DND-41 (cell line): ENCODE measurements at regions not wholly inside any gene's neighbourhood (a gene's known extent, or its start where the extent isn't known, plus 50 kb on each side); places are given as distances from the start of the nearest gene placed in this dataset.

Source experiments
- ATAC-seq: fragments of 200-7000 bp; cut with Tn5 transposase; 3 replicates; pipeline ENCODE4 v1.9.1; 2021; ENCODE audit warnings: low read depth; ENCODE audit not compliant: insufficient read depth
- DNase-seq: peaks from one replicate; pipeline ENCODE4 v3.0.0-alpha.2; 2020
- H2AFZ ChIP-seq: 2 replicates; pipeline ENCODE4 v1.6.0; 2012; ENCODE audit warnings: low read depth, low read length
- H3K27ac ChIP-seq: 2 replicates; pipeline ENCODE4 v1.5.1; 2012; ENCODE audit warnings: low read length, inconsistent platforms
- H3K27me3 ChIP-seq: fragments of 200-600 bp; sonication (generic); 2 replicates; pipeline ENCODE4 v1.6.0; 2012; ENCODE audit warnings: low read length, mild to moderate bottlenecking, inconsistent platforms; ENCODE audit not compliant: insufficient read depth, poor library complexity
- H3K36me3 ChIP-seq: 2 replicates; pipeline ENCODE4 v1.5.1; 2012; ENCODE audit warnings: low read length, inconsistent platforms; ENCODE audit not compliant: insufficient read depth
- H3K4me1 ChIP-seq: 2 replicates; pipeline ENCODE4 v1.5.1; 2012; ENCODE audit warnings: mild to moderate bottlenecking, low read length; ENCODE audit not compliant: insufficient read depth
- H3K4me2 ChIP-seq: 2 replicates; pipeline ENCODE4 v1.6.0; 2012; ENCODE audit warnings: mild to moderate bottlenecking, moderate library complexity, low read length, inconsistent platforms; ENCODE audit not compliant: insufficient read depth
- H3K4me3 ChIP-seq, 2 experiments: fragments of 200-600 bp in 1 of 2; shearing (Covaris generic) in 1 of 2; 2 replicates each; pipeline ENCODE4 v1.5.1; 2012 to 2016; ENCODE audit warnings: inconsistent platforms in 2 of 2, low read length in 2 of 2, mild to moderate bottlenecking in 2 of 2, low read depth in 1 of 2, moderate library complexity in 1 of 2
- H3K79me2 ChIP-seq: 2 replicates; pipeline ENCODE4 v1.6.0; 2012; ENCODE audit warnings: low read length, inconsistent platforms; ENCODE audit not compliant: insufficient read depth
- H3K9ac ChIP-seq: 2 replicates; pipeline ENCODE4 v1.6.0; 2012; ENCODE audit warnings: low read depth, mild to moderate bottlenecking, inconsistent platforms, low read length, moderate library complexity
- H3K9me3 ChIP-seq: 2 replicates; pipeline ENCODE4 v1.5.1; 2012; ENCODE audit warnings: low read length, moderate library complexity, mild to moderate bottlenecking, inconsistent platforms; ENCODE audit not compliant: insufficient read depth, severe bottlenecking
- H4K20me1 ChIP-seq: 2 replicates; pipeline ENCODE4 v1.6.0; 2012; ENCODE audit warnings: low read length; ENCODE audit not compliant: insufficient read depth
- EZH2 ChIP-seq: IDR thresholded peaks from 3 replicates; pipeline ENCODE4 v1.6.1; 2012; ENCODE audit warnings: borderline replicate concordance, low read depth, mild to moderate bottlenecking, moderate library complexity, low read length, inconsistent platforms; ENCODE audit not compliant: severe bottlenecking
- TF ChIP-seq, protein P1 (sequence below): IDR thresholded peaks from 2 replicates; pipeline ENCODE4 v1.5.1; 2012; ENCODE audit warnings: borderline replicate concordance, low read length, moderate library complexity, mild to moderate bottlenecking; ENCODE audit not compliant: poor library complexity, severe bottlenecking; ENCODE audit errors: extremely low read depth

- no peak overlapping the region for H3K9ac ChIP-seq
- no peak overlapping the region for H3K27ac ChIP-seq
- H3K4me1 ChIP-seq, result no peaks in the 10 kb centered on the region
- DNase-seq (no peak), ATAC-seq (no peak)
- TF ChIP-seq EZH2, result no peak
- TF ChIP-seq, protein P1, sequence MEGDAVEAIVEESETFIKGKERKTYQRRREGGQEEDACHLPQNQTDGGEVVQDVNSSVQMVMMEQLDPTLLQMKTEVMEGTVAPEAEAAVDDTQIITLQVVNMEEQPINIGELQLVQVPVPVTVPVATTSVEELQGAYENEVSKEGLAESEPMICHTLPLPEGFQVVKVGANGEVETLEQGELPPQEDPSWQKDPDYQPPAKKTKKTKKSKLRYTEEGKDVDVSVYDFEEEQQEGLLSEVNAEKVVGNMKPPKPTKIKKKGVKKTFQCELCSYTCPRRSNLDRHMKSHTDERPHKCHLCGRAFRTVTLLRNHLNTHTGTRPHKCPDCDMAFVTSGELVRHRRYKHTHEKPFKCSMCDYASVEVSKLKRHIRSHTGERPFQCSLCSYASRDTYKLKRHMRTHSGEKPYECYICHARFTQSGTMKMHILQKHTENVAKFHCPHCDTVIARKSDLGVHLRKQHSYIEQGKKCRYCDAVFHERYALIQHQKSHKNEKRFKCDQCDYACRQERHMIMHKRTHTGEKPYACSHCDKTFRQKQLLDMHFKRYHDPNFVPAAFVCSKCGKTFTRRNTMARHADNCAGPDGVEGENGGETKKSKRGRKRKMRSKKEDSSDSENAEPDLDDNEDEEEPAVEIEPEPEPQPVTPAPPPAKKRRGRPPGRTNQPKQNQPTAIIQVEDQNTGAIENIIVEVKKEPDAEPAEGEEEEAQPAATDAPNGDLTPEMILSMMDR, result no peak
- no peak overlapping the region for H3K4me3 ChIP-seq
- no peak overlapping the region for H3K4me2 ChIP-seq
- no peak overlapping the region for H2AFZ ChIP-seq
- no peaks in the 10 kb centered on the region for H3K27me3 ChIP-seq
- H3K9me3 ChIP-seq, result no peaks in the 10 kb centered on the region
- H3K79me2 ChIP-seq, result no peaks in the 10 kb centered on the region
- no peaks in the 10 kb centered on the region; the same call in 1 of the 2 replicates for H4K20me1 ChIP-seq
- H3K36me3 ChIP-seq, result no peaks in the 10 kb centered on the region
Observed at GRCh38 chr15:77819048-77819850, 186.5 kb upstream of the LINGO1 start.

GRCh38 chr15:77818484-77819047 lies 185.9 kb upstream of the LINGO1 start:
- DNase-seq, result no peak
- Histone ChIP-seq H3K27ac (no peak overlapping the region), H4K20me1 (no peaks in the 10 kb centered on the region; the same call in 1 of the 2 replicates), H3K4me3 (no peak overlapping the region), H3K4me1 (no peaks in the 10 kb centered on the region), H3K27me3 (no peaks in the 10 kb centered on the region), H3K79me2 (no peaks in the 10 kb centered on the region), H3K9me3 (no peaks in the 10 kb centered on the region), H3K9ac (no peak overlapping the region), H3K4me2 (no peak overlapping the region), H2AFZ (no peak overlapping the region), H3K36me3 (no peaks in the 10 kb centered on the region)
- ATAC-seq, result no peak
- TF ChIP-seq EZH2, result no peak
- TF ChIP-seq, protein P1, result no peak

GRCh38 chr15:77817434-77817833 lies 184.7 kb upstream of the LINGO1 start:
- DNase-seq (no peak), ATAC-seq (no peak)
- Histone ChIP-seq H3K9me3 (no peaks in the 10 kb centered on the region), H3K9ac (no peak overlapping the region), H3K79me2 (no peaks in the 10 kb centered on the region), H3K36me3 (no peaks in the 10 kb centered on the region), H2AFZ (no peak overlapping the region), H3K27ac (no peak overlapping the region), H3K4me2 (no peak overlapping the region), H3K27me3 (no peaks in the 10 kb centered on the region), H3K4me1 (no peaks in the 10 kb centered on the region), H4K20me1 (no peaks in the 10 kb centered on the region; the same call in 1 of the 2 replicates), H3K4me3 (no peak overlapping the region)
- TF ChIP-seq, protein P1, result no peak
- TF ChIP-seq EZH2, result no peak
